Left ventricle myocardium inferior (tissue), 1 donor: ENCODE measurements at regions not wholly inside any gene's neighbourhood (a gene's known extent, or its start where the extent isn't known, plus 50 kb on each side); places are given as distances from the start of the nearest gene placed in this dataset.

Source experiments
- DNase-seq: peaks from one replicate; pipeline ENCODE4 v3.0.0-alpha.2; 2020
- H3K27ac ChIP-seq: fragments of 200-600 bp; replicated peaks from 2 replicates; pipeline ENCODE4 v1.8.0; 2021
- H3K27me3 ChIP-seq: fragments of 200-600 bp; 2 replicates; pipeline ENCODE4 v1.8.0; 2021; ENCODE audit warnings: low read depth
- H3K36me3 ChIP-seq: fragments of 200-600 bp; 2 replicates; pipeline ENCODE4 v1.8.0; 2021
- H3K4me1 ChIP-seq: fragments of 200-600 bp; 2 replicates; pipeline ENCODE4 v1.8.0; 2021
- H3K4me3 ChIP-seq: fragments of 200-600 bp; 2 replicates; pipeline ENCODE4 v1.8.0; 2021; ENCODE audit warnings: mild to moderate bottlenecking, moderate library complexity
- H3K9me3 ChIP-seq: fragments of 200-600 bp; replicated peaks from 2 replicates; pipeline ENCODE4 v1.8.0; 2021
- CTCF ChIP-seq: fragments of 200-600 bp; IDR thresholded peaks from 2 replicates; pipeline ENCODE4 v1.8.0; 2021; ENCODE audit warnings: antibody characterized with exemption, mild to moderate bottlenecking, borderline replicate concordance
- intact Hi-C: fragments of 100-400 bp; cut with micrococcal nuclease; formaldehyde crosslinking; loops from one replicate; pipeline ENCODE4 v1.11.0; 2022
- donor health status: DM: no; HTN: yes; CAD: no; lungs with severe emphysema.

- no peak overlapping the region for H3K27ac ChIP-seq
- no peak for DNase-seq
- intact Hi-C loops: no loop called here
- TF ChIP-seq CTCF: no peak
- H3K9me3 ChIP-seq: no peaks in the 10 kb centered on the region
- peaks cover 56% of the 10 kb centered on the region for H3K27me3 ChIP-seq
- H3K4me3 ChIP-seq: no peak overlapping the region
- H3K36me3 ChIP-seq: no peaks in the 10 kb centered on the region
- H3K4me1 ChIP-seq: no peaks in the 10 kb centered on the region
These were observed 138.5 kb upstream of the SRRM4 start for GRCh38 chr12:118842866-118843265.

- peaks cover 86% of the 10 kb centered on the region for H3K27me3 ChIP-seq
- no peak overlapping the region for H3K27ac ChIP-seq
- no peaks in the 10 kb centered on the region for H3K36me3 ChIP-seq
- no peaks in the 10 kb centered on the region for H3K4me1 ChIP-seq
- no peak for TF ChIP-seq CTCF
- DNase-seq: no peak
- no peak overlapping the region for H3K4me3 ChIP-seq
- intact Hi-C loops: no loop called here
- no peaks in the 10 kb centered on the region for H3K9me3 ChIP-seq
These were observed 134.9 kb upstream of the SRRM4 start for GRCh38 chr12:118846416-118846815.

GRCh38 chr12:118850244-118850825 is 131.0 kb upstream of the SRRM4 start:
- intact Hi-C loops: no loop called here
- no peaks in the 10 kb centered on the region for H3K4me1 ChIP-seq
- no peak overlapping the region for H3K4me3 ChIP-seq
- TF ChIP-seq CTCF: peak; percentile 44
- no peaks in the 10 kb centered on the region for H3K9me3 ChIP-seq
- no peak overlapping the region for H3K27ac ChIP-seq
- no peak for DNase-seq
- no peaks in the 10 kb centered on the region for H3K36me3 ChIP-seq
- peaks cover 82% of the 10 kb centered on the region for H3K27me3 ChIP-seq

GRCh38 chr12:118851891-118852290 is 129.4 kb upstream of the SRRM4 start:
- no peak for DNase-seq
- Histone ChIP-seq H3K27ac (no peak overlapping the region), H3K36me3 (no peaks in the 10 kb centered on the region), H3K9me3 (no peaks in the 10 kb centered on the region), H3K27me3 (peaks cover 73% of the 10 kb centered on the region), H3K4me1 (no peaks in the 10 kb centered on the region), H3K4me3 (no peak overlapping the region)
- intact Hi-C loops: no loop called here
- TF ChIP-seq CTCF: no peak

- no peak for DNase-seq
- H3K36me3 ChIP-seq: no peaks in the 10 kb centered on the region
- TF ChIP-seq CTCF: peak; percentile 31
- peaks cover 69% of the 10 kb centered on the region for H3K27me3 ChIP-seq
- intact Hi-C loops: no loop called here
- no peaks in the 10 kb centered on the region for H3K4me1 ChIP-seq
- no peak overlapping the region for H3K4me3 ChIP-seq
- H3K9me3 ChIP-seq: no peaks in the 10 kb centered on the region
- no peak overlapping the region for H3K27ac ChIP-seq
These were observed 127.7 kb upstream of the SRRM4 start for GRCh38 chr12:118853634-118854033.
